CD4-positive, alpha-beta T cell treated with Interleukin-17A for 4 hours (primary cell): ENCODE measurements at regions not wholly inside any gene's neighbourhood (a gene's known extent, or its start where the extent isn't known, plus 50 kb on each side); places are given as distances from the start of the nearest gene placed in this dataset.

Source experiments
- DNase-seq: peaks from one replicate; pipeline ENCODE4 v3.0.0-alpha.2; 2020; ENCODE audit warnings: mixed read lengths

DNA sequence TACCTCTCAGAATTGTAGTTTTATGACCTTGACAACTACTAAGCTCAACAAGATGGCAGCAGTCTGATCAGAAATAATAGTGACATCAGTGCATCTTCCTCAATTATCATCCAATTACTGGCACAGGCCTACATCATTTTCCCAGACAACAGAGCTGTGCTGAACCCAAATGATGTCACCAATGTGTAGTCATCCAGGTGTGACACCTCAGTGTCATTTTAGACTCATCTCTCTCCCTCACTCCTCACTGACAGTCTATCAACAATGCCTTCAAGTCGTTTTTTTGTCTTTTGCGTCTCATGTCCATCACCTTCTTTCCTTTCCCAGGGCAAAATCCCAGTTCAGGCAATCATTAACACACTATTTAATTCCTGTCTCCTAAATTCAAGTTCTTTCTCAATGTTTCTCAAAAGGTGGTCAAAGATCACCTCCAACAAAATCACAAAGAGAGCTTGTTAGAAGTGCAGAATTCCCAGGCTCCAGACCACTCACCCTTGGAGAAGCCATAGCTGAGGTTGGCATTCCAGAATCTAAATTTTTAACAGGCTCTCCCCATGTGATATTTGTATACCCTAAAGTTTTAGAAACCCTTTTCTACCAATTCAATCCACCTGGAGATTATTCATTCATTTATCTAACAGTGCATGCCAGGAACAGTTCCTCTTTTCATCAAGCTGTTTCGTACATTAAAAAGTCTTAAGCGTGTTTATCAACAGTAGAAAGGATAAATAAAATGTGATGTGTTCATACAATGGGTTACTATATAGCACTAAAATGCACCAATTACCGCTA is 125.3 kb upstream of the KLF7 start:
- no peak for DNase-seq

DNA sequence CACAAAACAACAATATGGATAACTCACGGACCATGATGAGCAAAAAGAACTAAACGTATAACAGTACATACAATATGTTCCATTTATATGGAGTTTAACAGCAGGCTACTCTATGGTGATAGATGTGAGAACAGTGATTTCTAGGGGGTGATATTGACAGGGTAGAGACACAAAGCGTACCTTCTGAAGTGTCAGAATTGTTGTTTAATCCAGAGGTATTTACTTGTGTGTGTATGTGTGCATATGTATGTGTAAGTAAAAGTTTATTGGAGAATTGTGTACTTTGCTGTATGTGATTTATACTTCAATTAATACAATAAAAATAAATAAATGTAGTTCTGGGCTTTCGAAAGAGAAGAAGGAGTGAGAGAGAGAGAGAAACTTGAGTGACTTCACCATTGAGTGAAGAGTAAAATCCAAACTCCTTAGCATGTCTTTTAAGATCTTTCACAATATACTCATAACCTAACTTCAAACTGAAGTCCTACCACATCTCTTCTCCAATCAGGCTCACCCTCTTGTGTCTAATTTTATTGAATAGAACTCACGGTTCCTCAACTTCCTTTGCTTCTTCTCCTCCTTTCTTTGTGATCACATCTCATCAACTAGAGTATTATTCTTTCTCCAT is 126.0 kb upstream of the KLF7 start:
- DNase-seq = no peak

GRCh38 chr2:207296265-207296948 is 130.7 kb upstream of the KLF7 start:
- no peak for DNase-seq

DNA sequence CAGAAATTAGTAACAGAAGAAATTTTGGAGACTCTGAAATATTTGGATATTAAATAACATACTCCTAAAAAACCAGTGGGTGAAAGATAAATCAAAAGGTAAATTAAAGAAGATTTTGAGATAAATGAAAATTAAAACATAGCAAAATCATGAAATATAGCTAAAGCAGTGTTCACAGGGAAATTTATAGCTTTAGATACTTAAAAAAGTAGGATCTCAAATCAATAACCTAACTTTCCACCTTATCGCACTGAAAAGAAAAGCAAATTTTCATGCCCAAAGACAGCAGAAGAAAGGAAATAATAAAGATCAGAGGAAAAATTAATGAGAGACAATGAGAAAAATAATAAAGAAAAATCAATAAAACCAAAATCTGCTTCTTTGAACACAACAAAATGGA is 135.1 kb upstream of the KLF7 start:
- no peak for DNase-seq

DNA sequence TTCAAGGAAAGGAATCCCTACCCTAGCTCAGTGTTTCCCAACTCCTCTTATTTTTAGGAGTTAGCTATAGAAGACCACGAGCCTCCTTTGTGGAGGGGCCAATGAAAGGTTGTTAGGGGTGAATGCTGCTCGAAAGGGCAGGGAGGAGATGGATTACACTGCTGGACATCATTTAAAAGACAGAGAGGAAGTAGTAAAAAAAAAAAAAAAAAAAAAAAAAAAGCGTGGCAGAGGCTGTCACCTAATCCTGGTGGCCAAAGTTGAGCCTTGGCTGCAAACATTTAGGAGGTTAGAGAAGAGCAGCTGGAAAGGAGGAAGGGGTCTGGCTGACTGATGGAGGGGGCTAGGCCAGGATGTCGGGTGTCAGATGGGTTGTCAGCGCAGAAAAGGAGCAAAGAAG is 139.0 kb upstream of the KLF7 start:
- DNase-seq = no peak

- DNase-seq = no peak
Measured at GRCh38 chr2:207308519-207309224, 142.9 kb upstream of the KLF7 start.

DNA sequence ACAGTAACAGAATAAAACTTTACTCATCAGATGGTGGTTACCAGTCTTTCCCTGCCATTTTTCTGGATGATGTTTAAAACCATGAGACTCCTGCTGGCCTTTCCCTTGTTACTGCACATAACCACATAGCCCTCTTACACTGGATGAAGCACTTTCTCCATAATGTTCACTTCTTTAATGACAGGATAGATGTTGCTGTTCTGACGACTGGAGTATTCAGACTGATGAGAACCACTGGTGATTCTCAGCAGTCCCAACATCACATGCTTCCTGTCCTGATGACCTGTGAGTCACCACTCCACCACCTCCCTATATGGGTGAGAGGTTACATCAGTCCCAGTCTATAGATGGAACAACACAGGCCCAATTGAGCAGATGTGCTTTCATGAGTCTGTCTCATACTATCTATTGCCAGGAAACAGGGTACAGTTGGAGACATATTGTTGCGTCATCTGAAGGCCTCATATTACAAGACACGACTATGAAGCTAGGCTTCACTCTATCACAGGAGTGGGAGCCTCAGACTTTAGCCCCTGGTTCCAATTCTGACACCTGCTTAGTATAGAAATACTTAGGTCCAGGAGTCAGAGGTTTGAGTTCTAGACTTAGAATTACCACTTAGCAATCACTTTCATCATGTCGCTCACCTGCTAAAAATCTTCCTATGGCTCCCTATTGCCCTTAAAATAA is 145.7 kb upstream of the KLF7 start:
- DNase-seq = no peak

- DNase-seq = no peak
Measured at GRCh38 chr2:207312006-207312356, 146.2 kb upstream of the KLF7 start.

DNA sequence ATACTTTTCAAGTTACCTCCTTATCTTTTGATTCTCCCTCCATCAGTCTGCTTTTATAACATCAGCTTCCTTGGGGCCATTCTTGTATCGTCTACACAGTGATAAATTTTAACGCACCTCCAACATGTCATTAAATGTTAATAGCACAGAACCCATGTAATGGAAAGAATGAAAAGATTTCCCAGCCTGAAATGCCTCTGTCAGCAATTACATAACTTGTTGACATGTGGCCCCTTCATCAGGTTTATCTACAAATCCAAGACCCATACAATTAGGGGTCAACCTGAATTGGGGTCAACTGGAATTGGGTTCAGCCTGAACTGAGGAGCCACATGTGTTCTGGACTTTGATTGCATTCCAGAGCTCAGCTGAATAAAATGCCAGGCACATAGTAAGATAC is 148.2 kb upstream of the KLF7 start:
- no peak for DNase-seq

DNA sequence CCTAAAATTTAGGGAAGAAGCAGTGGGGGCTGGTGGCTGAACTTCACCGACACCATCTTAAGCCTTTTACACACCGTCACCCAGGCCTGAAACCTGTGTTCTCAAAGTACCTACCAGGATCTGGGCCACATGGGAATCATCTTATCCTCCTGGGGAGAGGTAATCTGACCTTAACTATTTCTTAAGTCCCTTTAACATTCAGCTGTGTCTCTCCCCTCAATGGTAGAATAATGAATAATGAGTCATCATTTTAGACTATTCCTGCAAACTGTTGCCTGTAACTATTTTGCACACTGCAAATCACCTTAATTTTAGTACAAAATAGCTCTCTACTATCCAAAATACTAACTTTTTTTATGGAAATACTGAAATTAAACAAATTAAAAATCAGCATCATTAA is 149.4 kb upstream of the KLF7 start:
- DNase-seq = no peak

GRCh38 chr2:207316484-207316883 is 150.7 kb upstream of the KLF7 start:
- no peak for DNase-seq

DNA sequence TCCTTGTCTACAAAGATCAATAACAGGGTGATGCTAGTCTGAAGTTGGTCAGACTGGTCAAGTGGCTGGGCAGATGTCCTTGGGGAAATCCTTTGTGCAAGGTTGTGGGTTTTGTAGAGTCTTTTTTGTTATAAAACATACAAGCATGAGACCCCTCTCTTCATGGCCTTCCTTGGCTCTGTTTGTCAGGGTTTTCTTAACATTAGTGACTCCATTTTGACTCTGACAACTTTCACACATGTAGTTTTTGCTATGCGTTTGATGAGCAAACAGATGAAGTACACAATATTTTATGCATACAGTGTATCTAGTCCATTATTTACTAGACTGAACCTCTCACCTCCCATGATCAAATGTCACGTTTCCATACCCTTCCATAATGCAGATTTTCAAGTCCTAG is 151.2 kb upstream of the KLF7 start:
- DNase-seq = no peak

- DNase-seq = no peak
Measured at GRCh38 chr2:207317378-207317984, 151.7 kb upstream of the KLF7 start.

GRCh38 chr2:207318181-207318628 is 152.5 kb upstream of the KLF7 start:
- no peak for DNase-seq

GRCh38 chr2:207319316-207319715 is 153.6 kb upstream of the KLF7 start:
- no peak for DNase-seq

GRCh38 chr2:207320381-207321159 is 154.8 kb upstream of the KLF7 start:
- DNase-seq = no peak

DNA sequence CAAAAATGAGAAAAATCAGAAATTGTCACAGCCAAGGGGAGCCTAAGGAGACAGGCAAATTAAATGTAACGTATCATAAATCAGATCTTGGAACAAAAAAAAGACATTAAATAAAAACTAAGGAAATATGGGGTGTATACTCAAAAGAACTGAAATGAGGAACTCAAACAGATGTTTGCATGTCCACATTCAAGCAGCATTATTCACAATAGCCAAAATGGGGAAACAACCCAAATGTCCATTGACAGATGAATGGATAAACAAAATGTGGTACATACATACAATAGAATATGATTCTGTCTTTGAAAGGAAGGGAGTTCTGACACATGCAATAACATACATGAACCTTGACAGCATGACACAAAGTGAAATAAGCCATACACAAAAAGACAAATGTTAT is 155.8 kb upstream of the KLF7 start:
- no peak for DNase-seq

GRCh38 chr2:207324001-207324400 is 158.3 kb upstream of the KLF7 start:
- DNase-seq = no peak

DNA sequence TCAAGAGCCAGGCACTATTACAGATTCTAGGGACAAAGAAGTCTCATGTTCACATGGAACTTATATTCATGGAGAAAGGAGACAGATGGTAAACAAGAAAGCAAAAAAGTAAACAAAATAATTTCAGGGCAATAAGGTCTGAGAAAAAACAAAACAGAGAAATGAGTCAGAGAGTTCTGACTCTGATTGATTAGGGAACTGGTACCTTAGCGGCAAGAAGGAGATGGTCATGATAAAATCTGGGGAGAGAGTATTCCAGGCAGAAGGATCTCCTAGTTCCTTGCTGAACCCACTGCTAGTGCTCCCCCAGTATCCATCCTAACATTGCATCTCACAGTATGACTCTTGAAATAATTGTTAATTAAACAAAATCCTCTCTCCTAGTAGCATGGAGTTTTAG is 161.8 kb upstream of the KLF7 start:
- no peak for DNase-seq

- no peak for DNase-seq
Measured at GRCh38 chr2:207328944-207329386, 163.2 kb upstream of the KLF7 start.

- DNase-seq = peak; percentile 11
Measured at GRCh38 chr2:207330912-207331311, 165.2 kb upstream of the KLF7 start.

DNA sequence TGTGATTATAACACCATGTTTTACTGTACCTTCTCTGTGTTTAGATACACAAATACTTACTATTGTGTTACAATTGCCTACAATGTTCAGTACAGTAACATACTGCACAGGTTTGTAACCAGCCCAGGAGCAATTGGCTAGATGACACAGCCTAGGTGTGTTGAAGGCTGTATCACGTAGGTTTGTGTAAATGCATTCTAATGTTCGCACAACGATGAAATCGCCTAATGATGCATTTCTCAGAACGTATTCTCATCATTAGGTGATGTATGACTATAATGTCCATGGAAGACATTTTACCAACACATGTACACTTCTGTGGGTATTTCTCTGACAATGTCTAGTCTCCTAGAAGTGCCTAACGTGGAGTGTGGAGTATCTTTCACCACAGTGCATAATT is 165.9 kb upstream of the KLF7 start:
- no peak for DNase-seq
